GM12872 (cell line): ENCODE measurements at regions not wholly inside any gene's neighbourhood (a gene's known extent, or its start where the extent isn't known, plus 50 kb on each side); places are given as distances from the start of the nearest gene placed in this dataset.

Source experiments
- CTCF ChIP-seq: IDR thresholded peaks from 3 replicates; pipeline ENCODE4 v1.5.1; 2011; ENCODE audit warnings: low read depth, mild to moderate bottlenecking, low read length, moderate library complexity; ENCODE audit not compliant: insufficient read depth

DNA sequence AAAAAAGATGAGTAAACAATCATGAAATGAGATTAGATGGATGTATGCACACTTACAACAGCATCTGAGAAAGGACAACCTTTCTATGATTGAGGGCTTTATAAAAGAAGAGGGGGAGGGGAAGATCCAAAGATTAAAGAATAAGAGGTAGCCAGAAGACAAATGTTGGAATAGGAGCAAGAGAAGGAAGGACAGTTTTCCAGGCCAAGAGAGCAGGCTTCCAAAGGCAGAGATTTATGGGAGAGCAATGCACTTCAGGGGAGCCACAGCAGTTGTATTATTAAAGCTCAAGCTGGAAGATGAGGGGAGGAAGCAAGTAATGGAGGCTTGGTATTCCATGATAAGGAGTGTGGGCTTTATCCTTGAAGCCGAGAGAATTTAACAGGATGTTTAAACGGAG, 110.3 kb upstream of the PTPN13 start:
- TF ChIP-seq CTCF, result no peak

DNA sequence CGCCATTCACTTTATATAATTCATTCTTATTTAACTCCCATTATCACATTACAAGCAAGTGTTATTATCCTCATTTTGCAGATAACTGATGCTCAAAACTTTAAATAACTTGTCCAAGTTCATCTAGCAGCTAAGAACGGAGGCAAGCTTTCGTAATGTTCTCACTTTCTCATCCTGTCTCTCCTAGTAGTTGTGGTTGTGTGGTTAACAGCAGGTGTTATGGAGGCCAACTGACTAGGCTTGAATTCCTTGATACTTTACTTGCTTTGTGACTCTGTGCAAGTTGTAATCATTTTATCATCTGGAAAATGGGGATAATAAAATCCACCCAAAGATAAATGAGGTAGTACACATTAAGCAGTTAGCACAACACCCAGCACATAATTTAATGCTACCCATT, 109.9 kb upstream of the PTPN13 start:
- TF ChIP-seq CTCF, result no peak

DNA sequence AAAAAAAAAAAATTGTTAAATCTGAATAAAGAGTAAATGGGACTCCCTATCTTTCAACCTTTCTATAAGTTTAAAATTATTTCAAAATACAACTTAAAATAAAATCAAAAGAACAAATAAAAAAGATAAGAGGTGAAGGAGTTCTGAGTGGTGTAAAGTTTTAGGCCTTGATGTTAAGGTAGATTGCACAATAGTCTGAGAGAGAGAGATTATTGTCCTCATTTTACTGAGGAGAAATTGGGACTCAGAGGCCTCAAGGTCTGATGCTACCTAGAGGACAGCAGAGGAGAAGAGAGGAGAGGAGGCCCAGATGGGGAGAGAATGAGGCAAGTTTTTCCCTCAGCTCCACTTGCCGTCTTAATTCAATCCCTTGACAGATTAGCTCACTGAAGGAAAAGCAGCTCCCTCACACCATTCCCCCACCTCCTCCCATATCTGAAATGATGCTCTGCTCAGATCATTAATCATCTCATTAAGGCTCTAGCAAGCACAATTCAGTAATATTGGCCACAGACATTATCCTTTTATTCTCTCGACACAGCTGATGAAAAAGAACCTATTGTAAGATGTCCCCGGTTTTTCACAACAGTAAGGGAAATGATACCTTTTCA, 106.3 kb upstream of the PTPN13 start:
- no peak for TF ChIP-seq CTCF

DNA sequence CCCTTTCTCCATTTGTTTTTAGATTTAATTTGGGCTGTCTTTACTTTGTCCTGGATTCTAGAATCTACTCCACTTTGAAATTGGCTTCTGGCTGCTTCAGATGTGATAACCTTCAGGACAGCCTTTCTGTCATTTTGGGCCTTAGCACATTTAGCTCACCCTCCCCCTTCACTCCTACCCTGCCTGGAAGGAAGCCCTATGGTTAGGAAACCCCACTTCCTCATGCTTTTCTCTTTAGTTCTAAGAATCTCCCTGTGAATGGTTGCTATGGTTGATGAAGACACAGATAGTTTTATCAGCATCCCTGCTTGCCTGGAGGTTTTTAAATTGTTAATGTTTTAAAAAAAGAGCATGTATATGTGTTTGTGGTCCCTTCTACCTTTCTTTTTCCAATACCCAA, 100.7 kb upstream of the PTPN13 start:
- TF ChIP-seq CTCF, result no peak

DNA sequence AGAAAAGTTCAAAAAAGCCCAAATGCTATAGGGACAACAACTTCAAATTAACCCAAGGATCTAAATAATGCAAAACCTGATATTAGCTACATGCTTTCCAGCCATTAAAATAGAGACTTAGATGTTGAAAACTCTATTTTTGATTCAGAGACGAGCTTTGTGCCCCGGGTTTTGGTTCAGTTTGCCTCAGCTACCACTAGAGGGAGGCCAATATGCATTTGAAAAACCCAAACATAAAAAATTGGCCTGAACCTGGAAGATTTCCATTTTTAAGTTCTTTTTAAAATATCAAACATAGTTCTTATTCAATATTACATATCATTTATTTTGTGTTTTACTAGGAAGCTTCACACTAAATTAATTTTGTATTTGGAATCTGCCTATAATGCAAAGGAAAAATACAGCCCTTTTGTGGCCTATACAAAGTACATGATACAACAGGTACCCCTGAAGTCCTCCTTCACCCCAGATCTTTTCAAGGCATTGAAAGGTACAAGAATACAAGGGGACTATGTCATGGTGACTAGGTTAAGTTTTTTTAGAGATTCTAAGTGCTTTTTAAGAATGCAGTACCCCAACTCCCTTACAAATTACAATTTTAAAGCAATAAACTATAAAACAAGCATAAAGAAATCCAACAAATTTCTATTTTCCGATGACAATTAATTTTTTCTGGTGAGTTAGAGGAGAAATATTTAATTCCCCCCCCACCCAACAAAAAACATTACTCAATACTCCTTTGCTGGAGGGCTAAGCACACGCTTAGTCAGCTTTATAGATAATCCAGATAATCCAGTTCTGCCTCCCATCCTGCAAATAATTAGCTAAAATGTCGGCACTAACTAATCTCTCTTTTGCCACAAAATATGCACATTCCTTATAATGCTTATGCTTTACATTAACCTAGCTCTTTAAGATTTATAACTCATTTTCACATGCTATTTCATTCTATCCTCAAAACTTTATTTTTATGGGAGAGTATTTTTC, 97.7 kb upstream of the PTPN13 start:
- peak; percentile 75 for TF ChIP-seq CTCF

GRCh38 chr4:86497131-86497530, 97.0 kb upstream of the PTPN13 start:
- TF ChIP-seq CTCF, result no peak

- TF ChIP-seq CTCF, result peak; percentile 83
These were observed 95.9 kb upstream of the PTPN13 start for GRCh38 chr4:86497980-86498862.
